ENCODE measurements at regions not wholly inside any gene's neighbourhood (a gene's known extent, or its start where the extent isn't known, plus 50 kb on each side); places are given as distances from the start of the nearest gene placed in this dataset.

GRCh38 chr5:98259595-98259994 lies 513.9 kb upstream of the RGMB start:
- CTCF ChIA-PET = no interaction called here
- Mint-ChIP-seq H3K4me1 (no peaks in the 10 kb centered on the region), H3K4me3 (no peak overlapping the region), H3K27ac (no peak overlapping the region), H3K9me3 (no peaks in the 10 kb centered on the region), H3K27me3 (no peaks in the 10 kb centered on the region), H3K36me3 (ENCODE audit: low read depth) (no peaks in the 10 kb centered on the region)
- POLR2A ChIA-PET = no interaction called here
- intact Hi-C loops (cut with micrococcal nuclease) = no loop called here
- ATAC-seq (ENCODE audit: low read depth) (no peak), DNase-seq (no peak)
- TF ChIP-seq, protein P1, sequence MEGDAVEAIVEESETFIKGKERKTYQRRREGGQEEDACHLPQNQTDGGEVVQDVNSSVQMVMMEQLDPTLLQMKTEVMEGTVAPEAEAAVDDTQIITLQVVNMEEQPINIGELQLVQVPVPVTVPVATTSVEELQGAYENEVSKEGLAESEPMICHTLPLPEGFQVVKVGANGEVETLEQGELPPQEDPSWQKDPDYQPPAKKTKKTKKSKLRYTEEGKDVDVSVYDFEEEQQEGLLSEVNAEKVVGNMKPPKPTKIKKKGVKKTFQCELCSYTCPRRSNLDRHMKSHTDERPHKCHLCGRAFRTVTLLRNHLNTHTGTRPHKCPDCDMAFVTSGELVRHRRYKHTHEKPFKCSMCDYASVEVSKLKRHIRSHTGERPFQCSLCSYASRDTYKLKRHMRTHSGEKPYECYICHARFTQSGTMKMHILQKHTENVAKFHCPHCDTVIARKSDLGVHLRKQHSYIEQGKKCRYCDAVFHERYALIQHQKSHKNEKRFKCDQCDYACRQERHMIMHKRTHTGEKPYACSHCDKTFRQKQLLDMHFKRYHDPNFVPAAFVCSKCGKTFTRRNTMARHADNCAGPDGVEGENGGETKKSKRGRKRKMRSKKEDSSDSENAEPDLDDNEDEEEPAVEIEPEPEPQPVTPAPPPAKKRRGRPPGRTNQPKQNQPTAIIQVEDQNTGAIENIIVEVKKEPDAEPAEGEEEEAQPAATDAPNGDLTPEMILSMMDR (IDR thresholded peaks at IDR 0.05) = no peak

GRCh38 chr5:98263084-98263483 lies 510.4 kb upstream of the RGMB start:
- Mint-ChIP-seq H3K4me1 (no peaks in the 10 kb centered on the region), H3K27ac (no peak overlapping the region), H3K27me3 (no peaks in the 10 kb centered on the region), H3K4me3 (no peak overlapping the region), H3K36me3 (ENCODE audit: low read depth) (no peaks in the 10 kb centered on the region), H3K9me3 (no peaks in the 10 kb centered on the region)
- TF ChIP-seq, protein P1 (IDR thresholded peaks at IDR 0.05) = no peak
- DNase-seq (no peak), ATAC-seq (ENCODE audit: low read depth) (no peak)
- POLR2A ChIA-PET = no interaction called here
- CTCF ChIA-PET = no interaction called here
- intact Hi-C loops (cut with micrococcal nuclease) = no loop called here

GRCh38 chr5:98268162-98268860 lies 505.2 kb upstream of the RGMB start:
- Mint-ChIP-seq H3K27me3 (no peaks in the 10 kb centered on the region), H3K27ac (no peak overlapping the region), H3K9me3 (peaks cover 1% of the 10 kb centered on the region), H3K4me1 (no peaks in the 10 kb centered on the region), H3K4me3 (no peak overlapping the region), H3K36me3 (ENCODE audit: low read depth) (no peaks in the 10 kb centered on the region)
- intact Hi-C loops (cut with micrococcal nuclease) = no loop called here
- POLR2A ChIA-PET = no interaction called here
- DNase-seq = no peak
- CTCF ChIA-PET = no interaction called here
- ATAC-seq (ENCODE audit: low read depth) = no peak
- TF ChIP-seq, protein P1 (IDR thresholded peaks at IDR 0.05) = no peak

DNA sequence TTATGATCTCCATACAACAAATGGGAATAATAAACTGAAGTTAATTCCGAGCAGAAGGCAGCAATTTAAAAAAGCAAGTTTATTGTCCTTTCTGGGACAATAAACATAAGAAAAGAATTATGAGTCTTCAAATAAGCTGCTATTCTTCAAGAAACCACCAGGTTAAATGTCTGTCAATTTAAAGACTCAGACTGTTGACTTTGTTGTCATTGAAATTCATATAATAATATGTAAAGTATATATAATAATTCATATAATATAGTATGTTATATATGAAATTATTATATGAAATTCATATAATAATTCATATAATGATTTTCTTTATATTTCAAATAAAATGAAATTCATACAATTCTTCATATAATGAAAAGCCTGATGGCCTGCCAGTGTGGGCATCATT lies 497.5 kb upstream of the RGMB start:
- no peaks in the 10 kb centered on the region for H3K4me1 Mint-ChIP-seq
- no peaks in the 10 kb centered on the region for H3K9me3 Mint-ChIP-seq
- no peaks in the 10 kb centered on the region for H3K27me3 Mint-ChIP-seq
- H3K36me3 Mint-ChIP-seq (ENCODE audit: low read depth) = no peaks in the 10 kb centered on the region
- intact Hi-C loops (cut with micrococcal nuclease) = no loop called here
- TF ChIP-seq, protein P1 (IDR thresholded peaks at IDR 0.05) = no peak
- DNase-seq (no peak), ATAC-seq (ENCODE audit: low read depth) (no peak)
- no peak overlapping the region for H3K4me3 Mint-ChIP-seq
- no peak overlapping the region for H3K27ac Mint-ChIP-seq
- ChIA-PET CTCF (no interaction called here), POLR2A (no interaction called here)

GRCh38 chr5:98282521-98282920 lies 490.9 kb upstream of the RGMB start:
- Mint-ChIP-seq H3K4me1 (no peaks in the 10 kb centered on the region), H3K36me3 (ENCODE audit: low read depth) (no peaks in the 10 kb centered on the region), H3K4me3 (no peak overlapping the region), H3K27me3 (no peaks in the 10 kb centered on the region), H3K27ac (no peak overlapping the region), H3K9me3 (no peaks in the 10 kb centered on the region)
- ChIA-PET POLR2A (no interaction called here), CTCF (no interaction called here)
- TF ChIP-seq, protein P1 (IDR thresholded peaks at IDR 0.05) = no peak
- DNase-seq = no peak
- ATAC-seq (ENCODE audit: low read depth) = no peak
- intact Hi-C loops (cut with micrococcal nuclease) = no loop called here

All from activated B cell treated with CpG ODN at 0.5 μM for 24 hours (primary cell).